ENCODE measurements at regions not wholly inside any gene's neighbourhood (a gene's known extent, or its start where the extent isn't known, plus 50 kb on each side); places are given as distances from the start of the nearest gene placed in this dataset.

GRCh38 chr15:31525988-31526665 lies 199.5 kb downstream of the KLF13 start:
- no peaks in the 10 kb centered on the region for H3K9me3 ChIP-seq (ENCODE audit: low read length)
- H3K4me2 ChIP-seq (ENCODE audit: low read depth, low read length): no peak overlapping the region
- no peak overlapping the region for H3K27ac ChIP-seq (ENCODE audit: extremely low read length, insufficient read depth, low read length)
- 4% methylated on average over 4 of the region's 18 CpGs for WGBS (ENCODE audit: low lambda C conversion rate)
- no TSS peak for BruUV-seq (replicated peaks)
- H3K4me3 ChIP-seq (replicated peaks in 1 of 3; ENCODE audit: insufficient read depth in 1 of 3, low read depth in 2 of 3, low read length in 3 of 3): no peak overlapping the region
- no peaks in the 10 kb centered on the region for H3K4me1 ChIP-seq (ENCODE audit: insufficient read depth, low read length)
- no peaks in the 10 kb centered on the region for H4K20me1 ChIP-seq (ENCODE audit: insufficient read depth, low read length)
- H3K36me3 ChIP-seq (replicated peaks in 1 of 2; ENCODE audit: control insufficient read depth in 1 of 2, insufficient read depth in 2 of 2, low read length in 2 of 2): no peaks in the 10 kb centered on the region
- ATAC-seq (no peak), DNase-seq (ENCODE audit: low spot score) (no peak), FAIRE-seq (no peak)
- peaks cover 0 to 3% of the 10 kb centered on the region in 2 experiments; a peak in 2 of 5 replicates for H3K27me3 ChIP-seq (ENCODE audit: control insufficient read depth in 1 of 2, insufficient read depth in 2 of 2, low read length in 2 of 2)
- intact Hi-C loops (cut with micrococcal nuclease; ENCODE audit: unreplicated experiment) (no loop called here), in situ Hi-C loops (cut with HindIII; ENCODE audit: extremely low pct_ligation_motif_present, low pct_unique_long_range_greater_than_20kb) (no loop called here)
- H3K79me2 ChIP-seq (ENCODE audit: insufficient read depth, low read length): no peaks in the 10 kb centered on the region
- ChIA-PET CTCF (ENCODE audit: low intra/inter-chr PET ratio, low total read pairs) (no interaction called here), POLR2A (no interaction called here)
- H3K9ac ChIP-seq (ENCODE audit: insufficient read depth, low read depth, low read length): no peak overlapping the region
- H2AFZ ChIP-seq (ENCODE audit: low read length): no peak overlapping the region
- TF ChIP-seq HMGXB3 (CRISPR knock-in tag; IDR thresholded peaks at IDR 0.05; ENCODE audit: borderline replicate concordance) (no peak), TMF1 (CRISPR knock-in tag; IDR thresholded peaks at IDR 0.05; ENCODE audit: low read depth) (no peak), ZFP36L1 (CRISPR knock-in tag; IDR thresholded peaks at IDR 0.05) (no peak), ZMYM3 (CRISPR knock-in tag; IDR thresholded peaks at IDR 0.05) (no peak), NONO (IDR thresholded peaks at IDR 0.05) (no peak), NONO (CRISPR knock-in tag; conservative IDR thresholded peaks at IDR 0.05) (no peak), ZNF20 (CRISPR knock-in tag; IDR thresholded peaks at IDR 0.05) (no peak), FOXA1 (IDR thresholded peaks at IDR 0.05) (no peak), FOXA1 (CRISPR knock-in tag; IDR thresholded peaks at IDR 0.05) (no peak), ZFP1 (CRISPR knock-in tag; IDR thresholded peaks at IDR 0.05) (no peak), ZNF83 (CRISPR knock-in tag; IDR thresholded peaks at IDR 0.05; ENCODE audit: borderline replicate concordance) (no peak), PRMT3 (CRISPR knock-in tag; IDR thresholded peaks at IDR 0.05; ENCODE audit: borderline replicate concordance, low read depth) (no peak), NFE2L2 (IDR thresholded peaks at IDR 0.05; ENCODE audit: low read length) (no peak), ARID4A (CRISPR knock-in tag; IDR thresholded peaks at IDR 0.05; ENCODE audit: borderline replicate concordance) (no peak), CHCHD3 (CRISPR knock-in tag; IDR thresholded peaks at IDR 0.05) (no peak), ZGPAT (CRISPR knock-in tag; IDR thresholded peaks at IDR 0.05) (no peak), SKI (IDR thresholded peaks at IDR 0.05; ENCODE audit: partially characterized antibody) (no peak)

Data from HepG2 (cell line).